ENCODE measurements at regions not wholly inside any gene's neighbourhood (a gene's known extent, or its start where the extent isn't known, plus 50 kb on each side); places are given as distances from the start of the nearest gene placed in this dataset.

DNA sequence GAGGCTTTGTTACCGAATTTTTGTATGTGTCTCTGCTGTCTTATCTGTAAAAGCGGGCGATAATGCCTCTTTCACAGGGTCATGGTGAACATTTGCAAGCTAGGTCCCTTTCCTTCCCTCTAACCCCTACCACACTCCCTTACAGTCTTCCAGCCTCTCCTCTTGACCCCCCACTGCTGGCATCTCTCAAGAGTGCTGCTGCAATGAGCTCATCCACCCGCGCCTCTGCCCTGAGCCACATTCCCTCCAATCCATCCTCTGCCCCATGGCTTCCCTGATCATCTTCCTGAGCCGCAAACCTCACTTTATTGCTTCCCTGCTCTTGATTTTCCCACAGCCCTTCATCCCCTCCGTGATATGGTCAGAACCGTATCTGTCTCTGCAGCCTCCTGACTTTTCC, 343.6 kb downstream of the BCL11B start:
- TF ChIP-seq, protein P1, sequence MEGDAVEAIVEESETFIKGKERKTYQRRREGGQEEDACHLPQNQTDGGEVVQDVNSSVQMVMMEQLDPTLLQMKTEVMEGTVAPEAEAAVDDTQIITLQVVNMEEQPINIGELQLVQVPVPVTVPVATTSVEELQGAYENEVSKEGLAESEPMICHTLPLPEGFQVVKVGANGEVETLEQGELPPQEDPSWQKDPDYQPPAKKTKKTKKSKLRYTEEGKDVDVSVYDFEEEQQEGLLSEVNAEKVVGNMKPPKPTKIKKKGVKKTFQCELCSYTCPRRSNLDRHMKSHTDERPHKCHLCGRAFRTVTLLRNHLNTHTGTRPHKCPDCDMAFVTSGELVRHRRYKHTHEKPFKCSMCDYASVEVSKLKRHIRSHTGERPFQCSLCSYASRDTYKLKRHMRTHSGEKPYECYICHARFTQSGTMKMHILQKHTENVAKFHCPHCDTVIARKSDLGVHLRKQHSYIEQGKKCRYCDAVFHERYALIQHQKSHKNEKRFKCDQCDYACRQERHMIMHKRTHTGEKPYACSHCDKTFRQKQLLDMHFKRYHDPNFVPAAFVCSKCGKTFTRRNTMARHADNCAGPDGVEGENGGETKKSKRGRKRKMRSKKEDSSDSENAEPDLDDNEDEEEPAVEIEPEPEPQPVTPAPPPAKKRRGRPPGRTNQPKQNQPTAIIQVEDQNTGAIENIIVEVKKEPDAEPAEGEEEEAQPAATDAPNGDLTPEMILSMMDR (CRISPR knock-in tag; IDR thresholded peaks at IDR 0.05): no peak
- TF ChIP-seq BRCA1 (CRISPR knock-in tag; IDR thresholded peaks at IDR 0.05): no peak
- TF ChIP-seq ZNF552 (CRISPR knock-in tag; IDR thresholded peaks at IDR 0.05; ENCODE audit: borderline replicate concordance): no peak
- TF ChIP-seq NFE2L2 (IDR thresholded peaks at IDR 0.05; ENCODE audit: low read length): no peak
- no peak for TF ChIP-seq ZNF253 (CRISPR knock-in tag; IDR thresholded peaks at IDR 0.05; ENCODE audit: borderline replicate concordance)
- no peak for TF ChIP-seq ZNF572 (CRISPR knock-in tag; IDR thresholded peaks at IDR 0.05)
- no peak for TF ChIP-seq ETV5 (CRISPR knock-in tag; IDR thresholded peaks at IDR 0.05; ENCODE audit: borderline replicate concordance)
- TF ChIP-seq ZNF792 (CRISPR knock-in tag; IDR thresholded peaks at IDR 0.05): no peak
- no peak for TF ChIP-seq ZNF224 (CRISPR knock-in tag; IDR thresholded peaks at IDR 0.05)
- no peak for TF ChIP-seq RARG (CRISPR knock-in tag; IDR thresholded peaks at IDR 0.05; ENCODE audit: low read depth)
- TF ChIP-seq NFE2 (CRISPR knock-in tag; IDR thresholded peaks at IDR 0.05): no peak
- no peak for TF ChIP-seq CHD2 (IDR thresholded peaks at IDR 0.05; ENCODE audit: low read depth, low read length)
- no peak for TF ChIP-seq MTF1 (CRISPR knock-in tag; IDR thresholded peaks at IDR 0.05)

Data from HepG2 (cell line).